HEK293 (cell line): ENCODE measurements at regions not wholly inside any gene's neighbourhood (a gene's known extent, or its start where the extent isn't known, plus 50 kb on each side); places are given as distances from the start of the nearest gene placed in this dataset.

Experiments used
- GLI2 ChIP-seq: fragments of 450-650 bp; formaldehyde crosslinking; IDR thresholded peaks from 2 replicates; pipeline ENCODE4; 2017; ENCODE audit warnings: missing biosample characterization, missing genetic modification characterization, low read depth, borderline replicate concordance
- PBX3 ChIP-seq: sonication (generic); formaldehyde crosslinking; IDR thresholded peaks from 2 replicates; pipeline ENCODE4 v1.8.1; 2022; ENCODE audit warnings: mild to moderate bottlenecking, moderate library complexity, missing genetic modification reagents
- ZNF302 ChIP-seq: fragments of 450-650 bp; formaldehyde crosslinking; IDR thresholded peaks from 2 replicates; pipeline ENCODE4 v1.5.1; 2016; ENCODE audit warnings: missing biosample characterization, missing genetic modification characterization, low read depth
- TF ChIP-seq, protein P1 (sequence below): fragments of 450-650 bp; formaldehyde crosslinking; IDR thresholded peaks from 2 replicates; pipeline ENCODE4 v1.5.1; 2016; ENCODE audit warnings: missing biosample characterization, missing genetic modification characterization
- TF ChIP-seq, protein P2 (sequence below): fragments of 450-650 bp; formaldehyde crosslinking; IDR thresholded peaks from 2 replicates; pipeline ENCODE4 v1.5.1; 2017; ENCODE audit warnings: missing biosample characterization, missing genetic modification characterization

DNA sequence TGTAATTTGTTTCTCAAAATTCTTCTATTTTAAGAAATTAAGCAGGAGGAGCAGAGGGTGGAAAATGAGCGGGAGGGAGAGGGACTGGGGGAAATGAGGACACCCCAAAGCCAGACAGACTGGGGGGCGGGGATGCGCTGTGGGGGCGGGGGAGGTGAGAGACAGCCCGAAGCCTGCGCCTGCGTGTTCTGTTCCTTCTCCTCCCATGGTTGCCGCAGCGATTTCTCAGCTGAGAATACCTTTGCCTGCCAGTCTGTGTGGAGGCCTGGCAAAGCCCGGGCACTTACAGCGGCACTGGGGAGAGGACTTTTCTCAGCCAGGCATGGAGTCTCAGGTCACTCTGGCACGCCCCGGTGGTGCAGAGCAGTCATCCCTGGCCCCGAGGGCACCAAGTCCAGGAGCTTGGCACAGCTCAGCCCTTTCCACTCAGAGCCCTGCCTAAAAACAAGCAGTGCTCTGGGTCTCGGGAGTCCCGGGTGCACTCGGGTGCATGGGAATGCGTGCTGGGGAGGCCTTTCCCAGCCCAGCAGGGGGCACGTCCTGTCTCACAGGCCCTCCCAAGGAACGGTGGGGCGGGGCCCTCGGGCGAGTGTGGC, 289.3 kb upstream of the HS6ST1 start:
- no peak for TF ChIP-seq PBX3 (CRISPR knock-in tag)
- TF ChIP-seq, protein P1, sequence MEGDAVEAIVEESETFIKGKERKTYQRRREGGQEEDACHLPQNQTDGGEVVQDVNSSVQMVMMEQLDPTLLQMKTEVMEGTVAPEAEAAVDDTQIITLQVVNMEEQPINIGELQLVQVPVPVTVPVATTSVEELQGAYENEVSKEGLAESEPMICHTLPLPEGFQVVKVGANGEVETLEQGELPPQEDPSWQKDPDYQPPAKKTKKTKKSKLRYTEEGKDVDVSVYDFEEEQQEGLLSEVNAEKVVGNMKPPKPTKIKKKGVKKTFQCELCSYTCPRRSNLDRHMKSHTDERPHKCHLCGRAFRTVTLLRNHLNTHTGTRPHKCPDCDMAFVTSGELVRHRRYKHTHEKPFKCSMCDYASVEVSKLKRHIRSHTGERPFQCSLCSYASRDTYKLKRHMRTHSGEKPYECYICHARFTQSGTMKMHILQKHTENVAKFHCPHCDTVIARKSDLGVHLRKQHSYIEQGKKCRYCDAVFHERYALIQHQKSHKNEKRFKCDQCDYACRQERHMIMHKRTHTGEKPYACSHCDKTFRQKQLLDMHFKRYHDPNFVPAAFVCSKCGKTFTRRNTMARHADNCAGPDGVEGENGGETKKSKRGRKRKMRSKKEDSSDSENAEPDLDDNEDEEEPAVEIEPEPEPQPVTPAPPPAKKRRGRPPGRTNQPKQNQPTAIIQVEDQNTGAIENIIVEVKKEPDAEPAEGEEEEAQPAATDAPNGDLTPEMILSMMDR (tag by site-specific recombination), result no peak
- TF ChIP-seq, protein P2, sequence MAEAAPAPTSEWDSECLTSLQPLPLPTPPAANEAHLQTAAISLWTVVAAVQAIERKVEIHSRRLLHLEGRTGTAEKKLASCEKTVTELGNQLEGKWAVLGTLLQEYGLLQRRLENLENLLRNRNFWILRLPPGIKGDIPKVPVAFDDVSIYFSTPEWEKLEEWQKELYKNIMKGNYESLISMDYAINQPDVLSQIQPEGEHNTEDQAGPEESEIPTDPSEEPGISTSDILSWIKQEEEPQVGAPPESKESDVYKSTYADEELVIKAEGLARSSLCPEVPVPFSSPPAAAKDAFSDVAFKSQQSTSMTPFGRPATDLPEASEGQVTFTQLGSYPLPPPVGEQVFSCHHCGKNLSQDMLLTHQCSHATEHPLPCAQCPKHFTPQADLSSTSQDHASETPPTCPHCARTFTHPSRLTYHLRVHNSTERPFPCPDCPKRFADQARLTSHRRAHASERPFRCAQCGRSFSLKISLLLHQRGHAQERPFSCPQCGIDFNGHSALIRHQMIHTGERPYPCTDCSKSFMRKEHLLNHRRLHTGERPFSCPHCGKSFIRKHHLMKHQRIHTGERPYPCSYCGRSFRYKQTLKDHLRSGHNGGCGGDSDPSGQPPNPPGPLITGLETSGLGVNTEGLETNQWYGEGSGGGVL (tag by site-specific recombination), result no peak
- TF ChIP-seq ZNF302 (tag by site-specific recombination), result no peak
- TF ChIP-seq GLI2, result no peak
